Lower lobe of right lung (tissue), 2 donors: ENCODE measurements at regions not wholly inside any gene's neighbourhood (a gene's known extent, or its start where the extent isn't known, plus 50 kb on each side); places are given as distances from the start of the nearest gene placed in this dataset.
A peak's percentile ranks its signal among the peaks of the same experiment; 100 is the strongest.

ENCODE experiments used
- ATAC-seq, 2 donors: fragments of 200-7000 bp; cut with Tn5 transposase; one replicate each; pipeline ENCODE4 v1.9.1; 2020 to 2022; ENCODE audit warnings: mild to moderate bottlenecking in 2 of 2, moderate library complexity in 2 of 2
- DNase-seq: peaks from one replicate; pipeline ENCODE4 v3.0.0-alpha.2; 2020
- H3K27ac ChIP-seq: fragments of 200-600 bp; one replicate; pipeline ENCODE4 v1.8.0; 2022
- H3K27me3 ChIP-seq: fragments of 200-600 bp; one replicate; pipeline ENCODE4 v1.8.0; 2022; ENCODE audit warnings: low read depth
- H3K36me3 ChIP-seq: fragments of 200-600 bp; one replicate; pipeline ENCODE4 v1.8.0; 2022; ENCODE audit warnings: mild to moderate bottlenecking
- H3K4me1 ChIP-seq: fragments of 200-600 bp; one replicate; pipeline ENCODE4 v1.8.0; 2022
- H3K4me3 ChIP-seq: fragments of 200-600 bp; one replicate; pipeline ENCODE4 v1.8.0; 2022; ENCODE audit warnings: mild to moderate bottlenecking
- H3K9me3 ChIP-seq: fragments of 200-600 bp; one replicate; pipeline ENCODE4 v1.8.0; 2022
- CTCF ChIP-seq: fragments of 200-600 bp; IDR thresholded peaks from one replicate; pipeline ENCODE4 v1.8.0; 2022; ENCODE audit warnings: antibody characterized with exemption, mild to moderate bottlenecking
- intact Hi-C: fragments of 100-400 bp; cut with DNase I; formaldehyde crosslinking; loops from one replicate; pipeline ENCODE4 v1.11.0; 2022
- donor health status: DM: no; HTN: yes; CAD: no; lungs with severe emphysema.

- TF ChIP-seq CTCF = no peak
- intact Hi-C loops = no loop called here
- Histone ChIP-seq H3K9me3 (no peaks in the 10 kb centered on the region), H3K27ac (peak overlapping the region; percentile 79), H3K36me3 (no peaks in the 10 kb centered on the region), H3K27me3 (no peaks in the 10 kb centered on the region), H3K4me3 (no peak overlapping the region), H3K4me1 (no peaks in the 10 kb centered on the region)
- peak; percentile 91 for DNase-seq
- ATAC-seq = peak; percentile 85 to 91
These were observed 64.5 kb upstream of the HDAC4 start for GRCh38 chr2:239465017-239466001.

- Histone ChIP-seq H3K4me1 (no peaks in the 10 kb centered on the region), H3K27me3 (no peaks in the 10 kb centered on the region), H3K4me3 (no peak overlapping the region), H3K36me3 (no peaks in the 10 kb centered on the region), H3K9me3 (no peaks in the 10 kb centered on the region), H3K27ac (peak overlapping the region; percentile 79)
- TF ChIP-seq CTCF = no peak
- DNase-seq = no peak
- ATAC-seq = peak; percentile 3 to 18
- intact Hi-C loops = no loop called here
These were observed 63.6 kb upstream of the HDAC4 start for GRCh38 chr2:239464166-239465016.

- Histone ChIP-seq H3K4me1 (no peaks in the 10 kb centered on the region), H3K4me3 (no peak overlapping the region), H3K27me3 (no peaks in the 10 kb centered on the region), H3K9me3 (no peaks in the 10 kb centered on the region), H3K36me3 (no peaks in the 10 kb centered on the region), H3K27ac (no peak overlapping the region)
- ATAC-seq (no peak), DNase-seq (no peak)
- intact Hi-C loops = no loop called here
- no peak for TF ChIP-seq CTCF
These were observed 62.8 kb upstream of the HDAC4 start for GRCh38 chr2:239463541-239464165.

- ATAC-seq (no peak), DNase-seq (no peak)
- Histone ChIP-seq H3K27ac (no peak overlapping the region), H3K4me3 (no peak overlapping the region), H3K27me3 (no peaks in the 10 kb centered on the region), H3K9me3 (no peaks in the 10 kb centered on the region), H3K36me3 (no peaks in the 10 kb centered on the region), H3K4me1 (no peaks in the 10 kb centered on the region)
- intact Hi-C loops = no loop called here
- TF ChIP-seq CTCF = no peak
These were observed 62.1 kb upstream of the HDAC4 start for GRCh38 chr2:239462671-239463506.

- Histone ChIP-seq H3K4me1 (no peaks in the 10 kb centered on the region), H3K27me3 (no peaks in the 10 kb centered on the region), H3K36me3 (no peaks in the 10 kb centered on the region), H3K27ac (no peak overlapping the region), H3K9me3 (no peaks in the 10 kb centered on the region), H3K4me3 (no peak overlapping the region)
- no peak for DNase-seq
- intact Hi-C loops = no loop called here
- no peak for TF ChIP-seq CTCF
- no peak for ATAC-seq
These were observed 61.3 kb upstream of the HDAC4 start for GRCh38 chr2:239462191-239462515.
